GM12864 (cell line): ENCODE measurements at regions not wholly inside any gene's neighbourhood (a gene's known extent, or its start where the extent isn't known, plus 50 kb on each side); places are given as distances from the start of the nearest gene placed in this dataset.

ENCODE experiments used
- DNase-seq: peaks from one replicate; pipeline ENCODE4 v3.0.0-alpha.2; 2011; ENCODE audit warnings: low read depth
- H3K4me3 ChIP-seq: 2 replicates; pipeline ENCODE4 v1.5.1; 2011; ENCODE audit warnings: mild to moderate bottlenecking, low read depth, low read length, control low read depth
- CTCF ChIP-seq: IDR thresholded peaks from 2 replicates; pipeline ENCODE4 v1.5.1; 2011; ENCODE audit warnings: low read depth, mild to moderate bottlenecking, moderate library complexity, low read length, control low read depth, inconsistent platforms; ENCODE audit errors: missing control alignments

DNA sequence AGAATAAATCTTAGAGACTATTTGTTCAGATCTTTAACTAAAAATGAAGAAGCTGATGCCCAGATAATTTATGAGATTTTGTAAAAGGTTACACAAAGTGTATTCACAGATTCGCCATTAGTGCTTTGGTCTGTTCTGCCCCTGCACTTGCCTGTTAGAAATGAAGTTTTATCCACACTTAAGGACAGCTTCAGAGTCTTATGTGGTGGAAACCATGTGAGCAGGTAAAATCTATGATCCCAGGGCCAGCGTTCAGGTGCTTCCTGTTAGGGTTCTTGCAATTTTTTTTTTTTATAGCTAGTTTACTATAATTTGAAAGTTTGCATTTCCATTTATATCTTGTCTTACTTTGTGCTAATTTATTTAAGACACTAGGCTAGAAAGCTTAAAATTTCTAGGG is 561.6 kb downstream of the PRR16 start:
- TF ChIP-seq CTCF = no peak
- DNase-seq = no peak
- H3K4me3 ChIP-seq = no peak overlapping the region

- no peak for TF ChIP-seq CTCF
- no peak overlapping the region for H3K4me3 ChIP-seq
- no peak for DNase-seq
Observed at GRCh38 chr5:121027636-121028035, 563.5 kb downstream of the PRR16 start.

- no peak for TF ChIP-seq CTCF
- no peak for DNase-seq
- no peak overlapping the region for H3K4me3 ChIP-seq
Observed at GRCh38 chr5:121029536-121030245, 565.6 kb downstream of the PRR16 start.

GRCh38 chr5:121031491-121031890 is 567.4 kb downstream of the PRR16 start:
- no peak for TF ChIP-seq CTCF
- no peak overlapping the region for H3K4me3 ChIP-seq
- no peak for DNase-seq

DNA sequence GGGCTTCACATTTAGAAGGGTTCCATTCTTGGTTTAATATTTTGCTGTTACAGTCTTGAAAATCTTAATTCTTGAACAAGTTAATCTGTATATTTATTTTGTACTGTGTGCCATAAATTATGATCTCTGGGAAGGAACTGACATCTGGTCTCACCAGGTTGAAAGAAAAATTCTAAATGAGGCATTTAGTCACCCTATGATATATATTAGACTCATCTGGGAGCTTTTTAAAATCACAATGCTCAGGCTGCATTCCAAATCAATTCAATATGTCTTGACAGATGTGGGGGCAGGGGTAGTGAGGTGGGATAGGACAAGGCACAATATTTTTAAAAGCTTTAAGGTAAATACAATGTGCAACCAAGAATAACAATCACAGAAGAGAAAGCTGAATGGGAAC is 569.2 kb downstream of the PRR16 start:
- no peak for TF ChIP-seq CTCF
- no peak for DNase-seq
- no peak overlapping the region for H3K4me3 ChIP-seq

DNA sequence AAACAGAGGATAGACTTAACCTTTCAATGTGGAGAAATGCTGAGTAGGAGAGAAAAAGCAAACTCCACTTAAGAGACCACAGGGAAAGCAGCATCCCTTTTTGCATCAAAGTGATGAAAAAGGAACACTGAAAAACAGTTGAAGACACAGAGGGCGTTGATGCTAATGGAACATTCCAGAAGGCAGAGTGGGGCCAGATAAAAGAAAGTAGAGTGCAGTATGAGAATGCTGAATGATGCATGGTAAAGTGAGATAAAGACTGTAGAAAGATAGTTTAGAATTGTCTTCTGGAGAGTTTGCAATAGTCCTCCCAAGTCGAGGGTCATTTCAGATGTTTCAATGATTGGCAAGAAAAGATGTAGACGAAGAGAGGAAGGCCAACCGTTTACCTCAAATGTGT is 574.3 kb downstream of the PRR16 start:
- no peak overlapping the region for H3K4me3 ChIP-seq
- TF ChIP-seq CTCF = no peak
- no peak for DNase-seq

GRCh38 chr5:121049971-121050370 is 585.9 kb downstream of the PRR16 start:
- no peak for DNase-seq
- TF ChIP-seq CTCF = no peak
- H3K4me3 ChIP-seq = no peak overlapping the region
